Lower lobe of right lung (tissue), 2 donors: ENCODE measurements at regions not wholly inside any gene's neighbourhood (a gene's known extent, or its start where the extent isn't known, plus 50 kb on each side); places are given as distances from the start of the nearest gene placed in this dataset.

ENCODE experiments used
- ATAC-seq, 2 donors: fragments of 200-7000 bp; cut with Tn5 transposase; one replicate each; pipeline ENCODE4 v1.9.1; 2020 to 2022; ENCODE audit warnings: mild to moderate bottlenecking in 2 of 2, moderate library complexity in 2 of 2
- DNase-seq: peaks from one replicate; pipeline ENCODE4 v3.0.0-alpha.2; 2020
- H3K27ac ChIP-seq: fragments of 200-600 bp; one replicate; pipeline ENCODE4 v1.8.0; 2022
- H3K27me3 ChIP-seq: fragments of 200-600 bp; one replicate; pipeline ENCODE4 v1.8.0; 2022; ENCODE audit warnings: low read depth
- H3K36me3 ChIP-seq: fragments of 200-600 bp; one replicate; pipeline ENCODE4 v1.8.0; 2022; ENCODE audit warnings: mild to moderate bottlenecking
- H3K4me1 ChIP-seq: fragments of 200-600 bp; one replicate; pipeline ENCODE4 v1.8.0; 2022
- H3K4me3 ChIP-seq: fragments of 200-600 bp; one replicate; pipeline ENCODE4 v1.8.0; 2022; ENCODE audit warnings: mild to moderate bottlenecking
- H3K9me3 ChIP-seq: fragments of 200-600 bp; one replicate; pipeline ENCODE4 v1.8.0; 2022
- CTCF ChIP-seq: fragments of 200-600 bp; IDR thresholded peaks from one replicate; pipeline ENCODE4 v1.8.0; 2022; ENCODE audit warnings: antibody characterized with exemption, mild to moderate bottlenecking
- intact Hi-C: fragments of 100-400 bp; cut with DNase I; formaldehyde crosslinking; loops from one replicate; pipeline ENCODE4 v1.11.0; 2022
- donor health status: DM: no; HTN: yes; CAD: no; lungs with severe emphysema.

GRCh38 chr6:125656287-125656870 is 93.1 kb upstream of the HEY2 start:
- no peak for ATAC-seq
- H3K4me3 ChIP-seq = no peak overlapping the region
- intact Hi-C loops = no loop called here
- no peak overlapping the region for H3K27ac ChIP-seq
- H3K27me3 ChIP-seq = no peaks in the 10 kb centered on the region
- no peaks in the 10 kb centered on the region for H3K9me3 ChIP-seq
- H3K4me1 ChIP-seq = no peaks in the 10 kb centered on the region
- no peaks in the 10 kb centered on the region for H3K36me3 ChIP-seq
- no peak for DNase-seq
- no peak for TF ChIP-seq CTCF

- H3K9me3 ChIP-seq = no peaks in the 10 kb centered on the region
- ATAC-seq (no peak), DNase-seq (no peak)
- H3K27ac ChIP-seq = no peak overlapping the region
- no peaks in the 10 kb centered on the region for H3K27me3 ChIP-seq
- H3K4me1 ChIP-seq = no peaks in the 10 kb centered on the region
- no peak overlapping the region for H3K4me3 ChIP-seq
- no peaks in the 10 kb centered on the region for H3K36me3 ChIP-seq
- intact Hi-C loops = no loop called here
- no peak for TF ChIP-seq CTCF
Observed at GRCh38 chr6:125658136-125658535, 91.3 kb upstream of the HEY2 start.

GRCh38 chr6:125658759-125659431 is 90.5 kb upstream of the HEY2 start:
- Histone ChIP-seq H3K27ac (no peak overlapping the region), H3K4me1 (no peaks in the 10 kb centered on the region), H3K9me3 (no peaks in the 10 kb centered on the region), H3K4me3 (no peak overlapping the region), H3K27me3 (no peaks in the 10 kb centered on the region), H3K36me3 (no peaks in the 10 kb centered on the region)
- no peak for TF ChIP-seq CTCF
- intact Hi-C loops = no loop called here
- DNase-seq = no peak
- ATAC-seq = no peak

- H3K27me3 ChIP-seq = no peaks in the 10 kb centered on the region
- intact Hi-C loops = no loop called here
- no peaks in the 10 kb centered on the region for H3K4me1 ChIP-seq
- H3K36me3 ChIP-seq = no peaks in the 10 kb centered on the region
- no peak overlapping the region for H3K4me3 ChIP-seq
- no peak for DNase-seq
- H3K27ac ChIP-seq = no peak overlapping the region
- no peaks in the 10 kb centered on the region for H3K9me3 ChIP-seq
- no peak for TF ChIP-seq CTCF
- no peak for ATAC-seq
Observed at GRCh38 chr6:125659887-125660286, 89.5 kb upstream of the HEY2 start.

- TF ChIP-seq CTCF = no peak
- DNase-seq (no peak), ATAC-seq (no peak)
- H3K4me3 ChIP-seq = no peak overlapping the region
- H3K27ac ChIP-seq = no peak overlapping the region
- no peaks in the 10 kb centered on the region for H3K27me3 ChIP-seq
- intact Hi-C loops = no loop called here
- H3K36me3 ChIP-seq = no peaks in the 10 kb centered on the region
- H3K9me3 ChIP-seq = no peaks in the 10 kb centered on the region
- no peaks in the 10 kb centered on the region for H3K4me1 ChIP-seq
Observed at GRCh38 chr6:125662296-125662695, 87.1 kb upstream of the HEY2 start.
